ENCODE measurements at regions not wholly inside any gene's neighbourhood (a gene's known extent, or its start where the extent isn't known, plus 50 kb on each side); places are given as distances from the start of the nearest gene placed in this dataset.

- DNase-seq = no peak
These were observed 98.8 kb downstream of the DUSP6 start for GRCh38 chr12:89253488-89253887.

- no peak for DNase-seq
These were observed 100.0 kb downstream of the DUSP6 start for GRCh38 chr12:89252284-89252683.

- DNase-seq = no peak
These were observed 100.7 kb downstream of the DUSP6 start for GRCh38 chr12:89251342-89252271.

GRCh38 chr12:89250636-89251035 lies 101.7 kb downstream of the DUSP6 start:
- DNase-seq = no peak

- no peak for DNase-seq
These were observed 102.1 kb downstream of the DUSP6 start for GRCh38 chr12:89250213-89250612.

GRCh38 chr12:89247967-89248366 lies 104.3 kb downstream of the DUSP6 start:
- no peak for DNase-seq

- DNase-seq = no peak
These were observed 104.8 kb downstream of the DUSP6 start for GRCh38 chr12:89247541-89247942.

- DNase-seq = peak; percentile 65
These were observed 107.2 kb downstream of the DUSP6 start for GRCh38 chr12:89245090-89245489.

- DNase-seq = no peak
These were observed 107.8 kb downstream of the DUSP6 start for GRCh38 chr12:89244536-89244935.

- DNase-seq = no peak
These were observed 108.5 kb downstream of the DUSP6 start for GRCh38 chr12:89243771-89244170.

GRCh38 chr12:89239534-89239933 lies 112.8 kb downstream of the DUSP6 start:
- no peak for DNase-seq

- DNase-seq = no peak
These were observed 113.7 kb downstream of the DUSP6 start for GRCh38 chr12:89238593-89238992.

GRCh38 chr12:89237763-89238162 lies 114.5 kb downstream of the DUSP6 start:
- no peak for DNase-seq

GRCh38 chr12:89236748-89237383 lies 115.4 kb downstream of the DUSP6 start:
- DNase-seq = no peak

- DNase-seq = no peak
These were observed 116.1 kb downstream of the DUSP6 start for GRCh38 chr12:89236237-89236636.

- no peak for DNase-seq
These were observed 116.9 kb downstream of the DUSP6 start for GRCh38 chr12:89235189-89235993.

GRCh38 chr12:89234324-89235114 lies 117.8 kb downstream of the DUSP6 start:
- DNase-seq = no peak

GRCh38 chr12:89231686-89232085 lies 120.6 kb downstream of the DUSP6 start:
- DNase-seq = no peak

- no peak for DNase-seq
These were observed 121.7 kb downstream of the DUSP6 start for GRCh38 chr12:89230376-89231315.

GRCh38 chr12:89228491-89228890 lies 123.8 kb downstream of the DUSP6 start:
- DNase-seq = no peak

GRCh38 chr12:89227774-89228173 lies 124.5 kb downstream of the DUSP6 start:
- DNase-seq = no peak
